ENCODE measurements at regions not wholly inside any gene's neighbourhood (a gene's known extent, or its start where the extent isn't known, plus 50 kb on each side); places are given as distances from the start of the nearest gene placed in this dataset.

DNA sequence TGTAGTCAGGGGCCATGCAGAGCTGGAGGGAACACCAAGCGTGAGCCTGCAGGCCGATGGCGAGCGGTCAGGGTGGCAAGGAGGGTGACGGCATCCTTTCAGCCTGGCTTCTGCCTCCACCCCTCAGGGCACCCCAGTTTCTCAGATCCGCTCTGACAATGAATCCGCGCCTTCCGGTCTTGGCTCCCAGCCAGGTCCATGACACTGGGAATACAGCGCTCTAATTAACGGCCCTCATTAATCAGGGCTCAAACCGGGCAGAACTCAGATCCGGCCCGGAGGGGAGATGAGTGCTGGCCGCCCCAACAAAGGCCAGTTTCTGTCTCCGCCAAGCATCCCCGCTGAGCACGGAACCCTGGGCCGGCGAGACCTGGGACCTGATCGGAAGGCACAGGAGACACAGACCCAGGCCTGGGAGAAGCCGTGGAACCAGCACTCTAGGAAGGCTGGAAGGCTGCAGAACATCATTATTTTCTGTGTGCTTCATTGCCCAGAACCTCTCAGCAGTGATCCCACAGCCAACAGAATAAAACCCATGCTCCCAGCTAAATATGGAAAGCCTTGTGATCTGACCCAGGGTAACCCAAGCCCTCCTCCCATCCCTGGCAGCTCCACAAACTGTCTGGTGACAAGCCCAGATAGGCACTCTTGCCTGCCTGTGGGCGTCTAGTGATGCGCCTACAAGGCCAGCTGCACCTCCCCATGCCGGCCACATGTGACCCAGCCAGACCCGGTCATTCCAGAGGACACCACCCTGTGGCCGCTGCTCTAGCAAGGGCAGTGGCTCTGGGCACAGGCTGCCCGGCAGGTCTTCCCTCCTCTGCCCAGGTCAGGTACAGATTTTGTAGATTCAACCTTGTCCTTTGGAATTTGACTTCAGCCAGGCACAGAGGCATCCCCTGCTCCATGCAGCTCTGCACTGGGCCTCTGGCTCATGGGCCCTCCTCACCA, 438.7 kb upstream of the MYT1L start:
- peaks cover 5% of the 10 kb centered on the region for H3K4me1 ChIP-seq (ENCODE audit: control insufficient read depth, insufficient read depth, low read length)
- H3K27ac ChIP-seq (ENCODE audit: low read length) = no peak overlapping the region
- no peaks in the 10 kb centered on the region for H3K9me3 ChIP-seq (ENCODE audit: control insufficient read depth, insufficient read depth, low read length)
- H3K27me3 ChIP-seq (ENCODE audit: control insufficient read depth, insufficient read depth, low read length) = no peaks in the 10 kb centered on the region
- no peak overlapping the region for H3K4me3 ChIP-seq (ENCODE audit: low read length)
- no peaks in the 10 kb centered on the region for H3K36me3 ChIP-seq (ENCODE audit: control insufficient read depth, insufficient read depth, low read length)
- WGBS (ENCODE audit: insufficient coverage, insufficient read length) = no CpG with 5 or more reads among the region's 28 CpGs
- DNase-seq (ENCODE audit: low read depth, low spot score) = no peak

DNA sequence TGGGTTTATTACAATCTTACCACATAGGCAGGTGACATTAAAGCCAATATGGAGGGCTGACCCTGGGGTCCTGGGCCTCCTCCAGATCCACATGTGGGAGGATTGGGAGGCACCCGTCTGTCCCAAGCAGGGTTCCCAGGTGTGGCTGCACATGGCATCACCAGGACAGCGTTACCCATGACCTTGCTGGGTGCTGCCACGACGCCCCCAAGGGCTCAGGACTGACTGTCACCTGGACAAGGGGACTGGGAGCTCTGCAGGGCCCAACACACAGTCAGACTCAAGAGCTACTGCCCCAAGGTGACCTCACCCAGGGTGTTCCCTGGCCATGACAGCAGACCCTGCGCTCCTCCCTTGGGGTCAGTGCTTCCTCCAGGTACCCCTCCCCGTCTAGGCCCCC, 437.4 kb upstream of the MYT1L start:
- Histone ChIP-seq H3K4me3 (ENCODE audit: low read length) (no peak overlapping the region), H3K9me3 (ENCODE audit: control insufficient read depth, insufficient read depth, low read length) (no peaks in the 10 kb centered on the region), H3K27me3 (ENCODE audit: control insufficient read depth, insufficient read depth, low read length) (no peaks in the 10 kb centered on the region), H3K4me1 (ENCODE audit: control insufficient read depth, insufficient read depth, low read length) (peaks cover 7% of the 10 kb centered on the region), H3K27ac (ENCODE audit: low read length) (no peak overlapping the region), H3K36me3 (ENCODE audit: control insufficient read depth, insufficient read depth, low read length) (no peaks in the 10 kb centered on the region)
- WGBS (ENCODE audit: insufficient coverage, insufficient read length) = no CpG with 5 or more reads among the region's 6 CpGs
- DNase-seq (ENCODE audit: low read depth, low spot score) = no peak

DNA sequence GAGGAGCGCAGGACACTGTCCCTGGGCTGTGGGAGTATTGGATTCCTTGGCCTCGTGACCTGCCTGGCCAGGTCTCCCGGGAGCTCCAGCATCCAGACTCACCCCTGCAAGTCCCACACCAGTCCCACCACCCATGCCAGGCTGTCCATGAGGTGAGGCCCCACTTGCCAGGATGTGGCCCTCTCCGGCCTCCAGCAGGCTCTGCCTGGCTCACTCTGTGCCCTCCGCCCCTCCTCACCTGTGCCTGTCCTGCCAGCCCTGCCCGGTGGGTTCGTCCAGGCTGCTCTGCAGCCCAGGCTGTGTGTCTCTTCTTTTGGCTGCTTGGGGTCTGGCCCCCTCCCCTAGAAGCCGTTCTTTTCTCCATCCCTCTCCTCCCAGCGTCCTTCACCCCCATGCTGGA, 436.8 kb upstream of the MYT1L start:
- no peaks in the 10 kb centered on the region for H3K36me3 ChIP-seq (ENCODE audit: control insufficient read depth, insufficient read depth, low read length)
- no peaks in the 10 kb centered on the region for H3K9me3 ChIP-seq (ENCODE audit: control insufficient read depth, insufficient read depth, low read length)
- no peaks in the 10 kb centered on the region for H3K27me3 ChIP-seq (ENCODE audit: control insufficient read depth, insufficient read depth, low read length)
- no peak overlapping the region for H3K27ac ChIP-seq (ENCODE audit: low read length)
- no peak overlapping the region for H3K4me3 ChIP-seq (ENCODE audit: low read length)
- WGBS (ENCODE audit: insufficient coverage, insufficient read length) = no CpG with 5 or more reads among the region's 9 CpGs
- DNase-seq (ENCODE audit: low read depth, low spot score) = no peak
- H3K4me1 ChIP-seq (ENCODE audit: control insufficient read depth, insufficient read depth, low read length) = peaks cover 8% of the 10 kb centered on the region

DNA sequence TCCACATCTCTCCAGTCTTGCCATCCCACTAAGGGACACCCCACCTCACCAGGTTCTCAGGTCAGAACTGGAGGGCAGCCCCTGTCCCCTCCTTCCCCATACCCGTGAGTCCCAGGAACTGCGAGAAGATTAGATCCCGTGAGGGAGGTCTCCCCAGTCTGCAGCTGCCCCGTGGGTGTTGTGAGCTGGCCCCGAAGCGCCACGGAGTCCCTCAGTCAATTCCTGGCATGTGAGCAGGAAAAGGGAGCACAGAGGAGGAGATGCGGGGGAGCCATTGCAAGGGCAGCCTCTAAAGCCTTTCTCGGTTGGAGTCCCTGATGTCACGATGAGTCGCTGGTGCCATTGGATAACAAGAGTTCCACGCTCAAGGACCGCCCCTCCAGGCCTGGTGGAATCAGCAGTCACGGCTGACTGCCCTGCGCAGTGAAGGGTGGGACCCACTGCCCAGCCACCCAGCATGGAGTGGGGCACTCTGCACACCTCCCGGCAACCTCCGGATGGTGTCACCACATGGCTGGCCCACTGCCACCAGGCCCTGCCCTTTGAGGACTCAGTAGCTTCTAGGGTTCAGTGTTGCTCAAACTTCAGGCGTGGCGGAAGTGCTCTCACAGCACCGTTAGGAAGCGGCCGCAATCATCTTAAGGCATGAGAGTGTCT, 434.9 kb upstream of the MYT1L start:
- Histone ChIP-seq H3K27ac (ENCODE audit: low read length) (no peak overlapping the region), H3K27me3 (ENCODE audit: control insufficient read depth, insufficient read depth, low read length) (no peaks in the 10 kb centered on the region), H3K4me1 (ENCODE audit: control insufficient read depth, insufficient read depth, low read length) (0 out of 2 replicates have a peak, but pooled peaks cover 3% of the 10 kb centered on the region), H3K4me3 (ENCODE audit: low read length) (no peak overlapping the region), H3K9me3 (ENCODE audit: control insufficient read depth, insufficient read depth, low read length) (no peaks in the 10 kb centered on the region), H3K36me3 (ENCODE audit: control insufficient read depth, insufficient read depth, low read length) (no peaks in the 10 kb centered on the region)
- WGBS (ENCODE audit: insufficient coverage, insufficient read length) = no CpG with 5 or more reads among the region's 22 CpGs
- DNase-seq (ENCODE audit: low read depth, low spot score) = no peak

DNA sequence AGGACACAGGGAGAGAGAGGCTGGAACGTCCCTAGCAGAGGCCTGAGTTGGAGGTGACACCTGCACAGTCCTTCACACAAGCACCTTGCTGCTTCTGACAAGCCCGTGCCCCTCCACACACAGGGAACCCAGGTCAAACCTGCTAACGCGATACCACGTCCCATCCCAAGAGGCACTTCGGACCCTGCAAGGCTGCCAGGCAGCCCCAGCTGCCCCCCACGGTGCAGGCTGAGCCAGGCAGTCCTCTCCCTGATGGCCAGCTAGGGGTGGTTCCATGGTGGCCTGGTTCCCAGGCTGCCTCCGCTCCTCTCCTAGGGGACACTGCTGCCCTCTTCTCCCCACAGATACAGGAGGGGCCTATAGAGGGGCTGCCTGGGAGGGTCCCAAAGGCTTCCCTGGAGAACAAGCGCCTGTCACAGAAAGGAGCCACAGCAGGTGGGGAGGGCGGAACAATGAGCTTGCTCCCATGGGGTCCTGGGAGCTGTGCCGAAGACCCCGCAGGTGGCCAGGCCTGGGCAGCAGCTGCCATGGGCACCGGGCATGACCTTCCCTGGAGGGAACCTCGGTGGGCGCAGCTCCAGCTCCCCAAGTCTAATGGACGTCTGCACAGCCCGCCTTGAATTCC, 434.2 kb upstream of the MYT1L start:
- H3K9me3 ChIP-seq (ENCODE audit: control insufficient read depth, insufficient read depth, low read length) = no peaks in the 10 kb centered on the region

DNA sequence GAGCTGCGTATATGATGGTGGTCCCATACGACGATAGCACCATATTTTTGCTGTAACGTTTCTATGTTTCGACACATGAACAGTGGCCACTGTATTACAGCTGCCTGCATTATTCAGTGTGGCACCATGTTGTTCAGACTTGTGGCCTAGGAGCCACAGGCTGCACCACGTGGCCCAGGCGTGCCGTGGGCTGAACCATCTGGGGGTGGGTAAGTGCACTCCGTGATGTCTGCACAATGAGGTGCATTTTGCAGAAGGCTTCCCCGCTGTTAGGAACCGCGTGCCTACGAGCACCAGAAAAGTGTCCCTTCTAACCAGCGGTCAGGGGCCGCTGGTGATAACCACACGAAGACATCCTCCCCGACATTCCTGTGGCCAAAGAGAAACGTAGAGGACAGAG, 433.7 kb upstream of the MYT1L start:
- H3K27me3 ChIP-seq (ENCODE audit: control insufficient read depth, insufficient read depth, low read length) = no peaks in the 10 kb centered on the region
- no peaks in the 10 kb centered on the region for H3K9me3 ChIP-seq (ENCODE audit: control insufficient read depth, insufficient read depth, low read length)
- H3K27ac ChIP-seq (ENCODE audit: low read length) = no peak overlapping the region
- H3K36me3 ChIP-seq (ENCODE audit: control insufficient read depth, insufficient read depth, low read length) = no peaks in the 10 kb centered on the region
- 0 out of 2 replicates have a peak, but pooled peaks cover 3% of the 10 kb centered on the region for H3K4me1 ChIP-seq (ENCODE audit: control insufficient read depth, insufficient read depth, low read length)
- DNase-seq (ENCODE audit: low read depth, low spot score) = no peak
- no CpG with 5 or more reads among the region's 18 CpGs for WGBS (ENCODE audit: insufficient coverage, insufficient read length)
- no peak overlapping the region for H3K4me3 ChIP-seq (ENCODE audit: low read length)

More for the DNA sequence above, 434.2 kb upstream of the MYT1L start:
- no peak overlapping the region for H3K4me3 ChIP-seq (ENCODE audit: low read length)
- no peaks in the 10 kb centered on the region for H3K27me3 ChIP-seq (ENCODE audit: control insufficient read depth, insufficient read depth, low read length)
- H3K4me1 ChIP-seq (ENCODE audit: control insufficient read depth, insufficient read depth, low read length) = 0 out of 2 replicates have a peak, but pooled peaks cover 3% of the 10 kb centered on the region
- no CpG with 5 or more reads among the region's 17 CpGs for WGBS (ENCODE audit: insufficient coverage, insufficient read length)
- no peak for DNase-seq (ENCODE audit: low read depth, low spot score)
- H3K36me3 ChIP-seq (ENCODE audit: control insufficient read depth, insufficient read depth, low read length) = no peaks in the 10 kb centered on the region
- H3K27ac ChIP-seq (ENCODE audit: low read length) = no peak overlapping the region

DNA sequence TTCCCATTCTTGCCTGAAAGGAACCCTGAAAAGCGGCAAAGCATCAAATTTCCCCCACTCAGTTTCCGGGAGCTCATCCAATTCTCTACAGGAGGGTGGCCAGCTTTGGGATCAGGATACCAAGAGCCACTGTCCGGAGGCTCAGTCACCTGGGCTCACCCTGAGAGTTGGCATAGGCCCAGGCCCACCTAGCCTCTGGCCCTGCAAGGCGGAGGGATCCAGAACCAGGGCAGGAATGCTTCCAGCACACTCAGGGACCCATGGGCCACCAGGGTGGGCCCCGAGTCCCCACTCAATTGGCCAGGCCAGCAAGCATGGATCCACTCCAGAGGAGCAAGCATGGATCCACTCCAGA, 432.9 kb upstream of the MYT1L start:
- DNase-seq (ENCODE audit: low read depth, low spot score) = no peak
- no peaks in the 10 kb centered on the region for H3K9me3 ChIP-seq (ENCODE audit: control insufficient read depth, insufficient read depth, low read length)
- H3K27me3 ChIP-seq (ENCODE audit: control insufficient read depth, insufficient read depth, low read length) = no peaks in the 10 kb centered on the region
- 0 out of 2 replicates have a peak, but pooled peaks cover 3% of the 10 kb centered on the region for H3K4me1 ChIP-seq (ENCODE audit: control insufficient read depth, insufficient read depth, low read length)
- no peaks in the 10 kb centered on the region for H3K36me3 ChIP-seq (ENCODE audit: control insufficient read depth, insufficient read depth, low read length)
- no CpG with 5 or more reads among the region's 5 CpGs for WGBS (ENCODE audit: insufficient coverage, insufficient read length)
- H3K27ac ChIP-seq (ENCODE audit: low read length) = no peak overlapping the region
- H3K4me3 ChIP-seq (ENCODE audit: low read length) = no peak overlapping the region

DNA sequence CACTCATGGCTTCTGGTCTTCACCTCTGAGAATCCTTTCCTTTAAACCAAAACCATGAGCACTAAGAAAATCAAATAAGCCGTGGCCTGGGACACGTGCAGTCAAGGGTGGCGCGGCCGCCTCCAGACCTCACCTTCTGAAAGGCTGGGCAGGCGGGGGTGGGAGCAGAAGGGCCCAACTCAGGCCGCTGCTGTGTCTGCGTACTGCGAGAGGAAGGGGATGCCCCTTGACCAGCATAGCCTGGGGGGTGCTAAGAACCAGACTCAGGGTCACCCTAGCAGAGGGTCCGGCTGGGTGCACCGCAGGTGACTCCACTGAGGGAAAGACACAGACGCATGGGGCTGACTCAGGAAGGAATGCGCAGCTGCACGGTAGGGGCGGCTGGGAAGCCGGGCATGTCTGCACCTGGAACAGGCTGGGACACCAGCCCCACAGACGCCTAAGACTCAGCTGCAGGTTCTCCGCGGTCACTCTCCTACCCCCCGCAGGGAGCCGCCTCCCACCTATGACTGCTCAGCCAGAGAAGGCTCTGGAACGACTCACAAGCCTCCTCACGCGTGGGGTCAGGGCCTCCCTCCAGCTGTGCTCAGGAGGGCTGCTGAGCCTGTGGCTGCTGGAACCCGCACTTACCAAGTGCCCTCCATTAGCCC, 432.4 kb upstream of the MYT1L start:
- no CpG with 5 or more reads among the region's 25 CpGs for WGBS (ENCODE audit: insufficient coverage, insufficient read length)
- 0 out of 2 replicates have a peak, but pooled peaks cover 3% of the 10 kb centered on the region for H3K4me1 ChIP-seq (ENCODE audit: control insufficient read depth, insufficient read depth, low read length)
- H3K27ac ChIP-seq (ENCODE audit: low read length) = no peak overlapping the region
- no peak overlapping the region for H3K4me3 ChIP-seq (ENCODE audit: low read length)
- H3K9me3 ChIP-seq (ENCODE audit: control insufficient read depth, insufficient read depth, low read length) = no peaks in the 10 kb centered on the region
- no peaks in the 10 kb centered on the region for H3K27me3 ChIP-seq (ENCODE audit: control insufficient read depth, insufficient read depth, low read length)
- H3K36me3 ChIP-seq (ENCODE audit: control insufficient read depth, insufficient read depth, low read length) = no peaks in the 10 kb centered on the region
- no peak for DNase-seq (ENCODE audit: low read depth, low spot score)

DNA sequence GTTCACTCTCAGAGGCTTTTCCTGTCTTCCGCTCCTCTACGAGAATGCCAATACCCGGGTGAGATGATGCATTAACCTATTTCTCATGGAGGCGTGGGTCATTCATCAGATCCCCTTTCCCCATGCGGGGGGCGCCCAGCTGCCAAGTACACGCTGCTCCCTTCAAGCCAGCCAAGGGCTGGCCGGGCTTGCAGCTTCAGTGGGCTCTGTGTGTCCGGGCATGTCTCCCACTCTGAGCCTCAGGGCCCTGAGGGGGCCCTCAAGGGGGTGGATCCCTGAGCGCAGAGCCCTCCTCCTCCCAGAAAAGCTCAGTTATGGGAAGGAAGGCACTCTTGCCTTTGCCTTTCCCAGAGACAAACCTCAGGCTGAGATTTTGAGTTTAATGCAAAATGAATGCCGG, 431.8 kb upstream of the MYT1L start:
- no peaks in the 10 kb centered on the region for H3K27me3 ChIP-seq (ENCODE audit: control insufficient read depth, insufficient read depth, low read length)
- DNase-seq (ENCODE audit: low read depth, low spot score) = no peak
- H3K36me3 ChIP-seq (ENCODE audit: control insufficient read depth, insufficient read depth, low read length) = no peaks in the 10 kb centered on the region
- WGBS (ENCODE audit: insufficient coverage, insufficient read length) = no CpG with 5 or more reads among the region's 11 CpGs
- 0 out of 2 replicates have a peak, but pooled peaks cover 3% of the 10 kb centered on the region for H3K4me1 ChIP-seq (ENCODE audit: control insufficient read depth, insufficient read depth, low read length)
- no peak overlapping the region for H3K27ac ChIP-seq (ENCODE audit: low read length)
- no peaks in the 10 kb centered on the region for H3K9me3 ChIP-seq (ENCODE audit: control insufficient read depth, insufficient read depth, low read length)
- H3K4me3 ChIP-seq (ENCODE audit: low read length) = no peak overlapping the region

Data from iPS DF 6.9 (cell line).